NK-92 treated with Interleukin-12 subunit alpha and Interleukin-12 subunit beta, amount 100 ng/mL, for 24 hours (cell line): ENCODE measurements at regions not wholly inside any gene's neighbourhood (a gene's known extent, or its start where the extent isn't known, plus 50 kb on each side); places are given as distances from the start of the nearest gene placed in this dataset.
"Not testable (repeated sequence)": the region's sequence is repeated elsewhere in the genome, so short reads cannot be mapped to it uniquely, and the experiment has no call there.

Source experiments
- DNase-seq: peaks from one replicate; lab custom pipeline; 2025; lab: John Stamatoyannopoulos, UW

DNA sequence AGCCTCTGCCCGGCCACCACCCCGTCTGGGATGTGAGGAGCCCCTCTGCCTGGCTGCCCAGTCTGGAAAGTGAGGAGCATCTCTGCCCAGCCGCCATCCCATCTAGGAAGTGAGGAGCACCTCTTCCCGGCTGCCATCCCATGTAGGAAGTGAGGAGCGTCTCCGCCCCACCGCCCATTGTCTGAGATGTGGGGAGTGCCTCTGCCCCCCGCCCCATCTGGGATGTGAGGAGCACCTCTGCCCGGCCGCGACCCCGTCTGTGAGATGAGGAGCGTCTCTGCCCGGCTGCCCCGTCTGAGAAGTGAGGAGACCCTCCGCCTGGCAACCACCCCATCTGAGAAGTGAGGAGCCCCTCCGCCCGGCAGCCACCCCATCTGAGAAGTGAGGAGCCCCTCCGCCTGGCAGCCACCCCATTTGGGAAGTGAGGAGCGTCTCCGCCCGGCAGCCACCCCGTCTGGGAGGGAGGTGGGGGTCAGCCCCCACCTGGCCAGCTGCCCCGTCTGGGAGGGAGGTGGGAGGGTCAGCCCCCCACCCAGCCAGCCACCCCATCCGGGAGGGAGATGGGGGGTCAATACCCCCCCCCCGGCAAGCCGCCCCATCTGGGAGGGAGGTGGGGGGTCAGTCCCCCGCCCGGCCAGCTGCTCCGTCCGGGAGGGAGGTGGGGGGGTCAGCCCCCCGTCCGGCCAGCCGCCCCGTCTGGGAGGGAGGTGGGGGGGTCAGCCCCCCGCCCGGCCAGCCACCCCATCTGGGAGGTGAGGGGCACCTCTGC, 195.8 kb upstream of the SYNCRIP start:
- DNase-seq, result not testable (repeated sequence)

GRCh38 chr6:85828973-85829372, 186.3 kb upstream of the SYNCRIP start:
- DNase-seq, result no peak

DNA sequence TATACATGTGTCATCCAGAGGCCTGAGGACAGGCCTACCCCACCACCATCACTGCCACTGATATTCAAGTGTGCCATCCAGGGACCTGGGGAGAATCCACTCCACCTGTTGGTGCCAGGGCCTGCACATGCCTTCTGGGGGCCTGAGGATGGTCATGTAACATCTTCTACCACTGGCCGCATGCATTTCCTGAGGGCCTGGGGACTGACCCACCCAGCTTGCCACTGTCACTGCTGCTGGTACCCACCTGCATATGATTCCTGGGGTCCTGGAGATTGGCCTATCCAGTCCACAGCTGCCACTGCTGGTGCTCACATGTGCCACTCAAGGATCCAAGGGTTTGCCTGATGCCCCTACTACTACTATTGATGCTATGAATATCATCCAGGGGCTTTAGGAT, 184.3 kb upstream of the SYNCRIP start:
- no peak for DNase-seq

GRCh38 chr6:85824329-85824728, 181.6 kb upstream of the SYNCRIP start:
- DNase-seq, result no peak

GRCh38 chr6:85810558-85810957, 167.9 kb upstream of the SYNCRIP start:
- peak; percentile 1 for DNase-seq

GRCh38 chr6:85803721-85804120, 161.0 kb upstream of the SYNCRIP start:
- DNase-seq, result no peak

GRCh38 chr6:85802162-85802561, 159.5 kb upstream of the SYNCRIP start:
- no peak for DNase-seq

- no peak for DNase-seq
Measured at GRCh38 chr6:85798931-85799652, 156.4 kb upstream of the SYNCRIP start.

DNA sequence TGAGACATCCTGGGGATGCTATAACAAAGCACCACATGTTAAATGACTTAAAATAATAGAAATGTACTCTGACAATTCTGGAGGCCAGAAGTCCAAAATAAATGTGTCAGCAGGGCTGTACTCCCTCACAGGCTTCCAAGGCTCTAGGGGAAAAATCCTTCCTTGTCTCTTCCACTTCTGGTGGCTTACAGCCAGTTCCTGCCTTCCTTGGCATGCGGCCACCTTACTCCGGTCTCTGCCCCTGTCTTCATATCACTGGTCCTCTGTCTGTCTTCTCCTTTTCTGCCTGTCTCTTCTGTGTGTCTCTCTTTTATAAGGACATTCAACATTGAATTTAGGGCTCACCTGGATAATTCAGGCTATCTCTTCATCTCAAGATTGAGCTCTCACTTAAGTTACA, 155.3 kb upstream of the SYNCRIP start:
- no peak for DNase-seq

GRCh38 chr6:85795945-85796344, 153.3 kb upstream of the SYNCRIP start:
- no peak for DNase-seq

DNA sequence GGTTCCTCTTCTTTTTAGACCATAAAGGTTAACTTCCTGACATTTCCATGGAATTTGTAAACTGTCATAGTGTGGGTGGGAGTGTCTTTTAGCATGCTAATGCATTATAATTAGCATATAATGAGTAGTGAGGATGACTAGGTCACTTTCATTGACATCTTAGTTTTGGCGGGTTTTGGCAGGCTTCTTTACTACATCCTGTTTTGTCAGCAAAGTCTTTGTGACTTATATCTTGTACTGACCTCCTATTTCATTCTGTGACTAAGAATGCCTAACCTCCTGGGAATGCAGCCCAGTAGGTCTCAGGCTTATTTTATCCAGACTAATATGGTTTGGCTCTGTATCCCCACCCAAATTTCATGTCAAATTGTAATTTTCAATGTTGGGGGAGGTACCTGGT, 149.6 kb upstream of the SYNCRIP start:
- DNase-seq, result no peak

GRCh38 chr6:85775883-85776282, 133.2 kb upstream of the SYNCRIP start:
- no peak for DNase-seq

DNA sequence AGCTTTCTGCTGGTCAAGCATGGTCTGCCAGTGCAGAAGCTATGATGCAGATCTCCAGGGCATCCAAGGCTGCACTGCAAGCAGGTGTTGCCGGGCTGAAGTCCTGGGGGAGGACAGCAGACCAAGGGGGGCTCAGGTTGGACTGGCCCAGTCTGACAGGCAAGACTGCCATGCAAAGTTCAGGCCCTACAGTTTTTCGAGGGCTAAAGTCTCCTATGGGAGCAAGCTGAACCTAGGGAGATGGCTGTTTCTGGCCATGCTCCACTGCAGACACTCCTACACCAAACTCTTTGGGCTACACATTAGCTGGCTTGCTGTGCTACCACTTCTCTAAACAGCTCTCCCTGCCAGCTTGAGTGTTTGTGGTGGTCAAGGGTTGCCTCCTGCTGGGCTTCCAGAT, 130.0 kb upstream of the SYNCRIP start:
- no peak for DNase-seq

GRCh38 chr6:85771925-85772430, 129.3 kb upstream of the SYNCRIP start:
- DNase-seq, result no peak

DNA sequence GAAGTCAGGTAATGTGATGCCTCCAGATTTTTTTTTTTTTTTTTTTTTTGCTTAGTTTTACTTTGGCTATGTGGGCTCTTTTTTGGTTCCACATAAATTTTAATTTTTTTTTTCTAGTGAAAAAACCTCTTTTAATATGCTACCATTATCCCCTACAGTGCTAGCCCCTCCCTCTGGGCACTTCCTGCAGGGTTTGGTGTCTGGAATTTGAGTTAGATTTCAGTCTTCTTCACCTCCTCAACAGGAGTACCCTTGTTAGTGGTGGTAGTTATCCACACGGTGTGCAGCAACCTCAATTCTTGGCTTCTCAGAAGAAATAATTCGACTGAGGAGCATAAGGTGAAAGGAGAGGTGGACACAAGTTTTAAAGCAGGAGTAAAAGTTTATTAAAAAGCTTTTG, 128.8 kb upstream of the SYNCRIP start:
- DNase-seq, result no peak

DNA sequence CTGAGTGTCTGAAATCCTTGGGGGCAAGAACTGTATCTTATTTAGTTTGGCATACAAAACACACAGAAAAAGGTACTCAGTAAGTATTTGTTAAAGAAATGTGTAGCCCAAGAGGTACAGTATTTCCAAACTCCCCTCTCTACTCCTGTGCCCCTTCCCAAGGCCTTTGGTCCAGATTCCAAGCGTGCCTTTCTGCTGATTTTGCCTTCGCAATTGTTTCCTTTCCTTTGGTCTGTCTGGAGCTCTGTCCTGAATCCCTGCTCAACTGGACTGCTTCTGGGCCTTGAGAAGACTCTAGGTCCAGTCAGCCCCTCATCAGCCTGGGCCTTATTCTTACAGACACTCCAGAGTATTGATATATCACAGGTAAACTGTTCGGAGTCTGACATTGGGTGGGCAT, 122.2 kb upstream of the SYNCRIP start:
- no peak for DNase-seq

DNA sequence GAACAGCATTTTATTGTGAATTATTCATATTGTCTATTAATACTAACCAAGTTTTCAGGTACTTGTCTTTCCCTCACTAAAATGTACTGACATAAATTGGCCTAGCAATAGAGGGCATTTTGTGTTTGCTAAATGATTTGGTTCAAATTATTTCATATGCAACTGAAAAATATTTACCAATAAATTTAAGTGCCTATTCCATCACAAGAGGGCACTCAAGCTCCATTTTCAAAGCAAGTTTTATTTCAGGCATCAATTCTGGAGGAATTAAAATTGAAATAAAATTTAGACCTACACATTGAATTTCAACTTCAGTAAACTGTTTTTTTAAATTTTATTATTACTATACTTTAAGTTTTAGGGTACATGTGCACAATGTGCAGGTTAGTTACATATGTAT, 114.3 kb upstream of the SYNCRIP start:
- no peak for DNase-seq

GRCh38 chr6:85754894-85755293, 112.2 kb upstream of the SYNCRIP start:
- DNase-seq, result no peak

GRCh38 chr6:85752602-85753001, 109.9 kb upstream of the SYNCRIP start:
- no peak for DNase-seq

DNA sequence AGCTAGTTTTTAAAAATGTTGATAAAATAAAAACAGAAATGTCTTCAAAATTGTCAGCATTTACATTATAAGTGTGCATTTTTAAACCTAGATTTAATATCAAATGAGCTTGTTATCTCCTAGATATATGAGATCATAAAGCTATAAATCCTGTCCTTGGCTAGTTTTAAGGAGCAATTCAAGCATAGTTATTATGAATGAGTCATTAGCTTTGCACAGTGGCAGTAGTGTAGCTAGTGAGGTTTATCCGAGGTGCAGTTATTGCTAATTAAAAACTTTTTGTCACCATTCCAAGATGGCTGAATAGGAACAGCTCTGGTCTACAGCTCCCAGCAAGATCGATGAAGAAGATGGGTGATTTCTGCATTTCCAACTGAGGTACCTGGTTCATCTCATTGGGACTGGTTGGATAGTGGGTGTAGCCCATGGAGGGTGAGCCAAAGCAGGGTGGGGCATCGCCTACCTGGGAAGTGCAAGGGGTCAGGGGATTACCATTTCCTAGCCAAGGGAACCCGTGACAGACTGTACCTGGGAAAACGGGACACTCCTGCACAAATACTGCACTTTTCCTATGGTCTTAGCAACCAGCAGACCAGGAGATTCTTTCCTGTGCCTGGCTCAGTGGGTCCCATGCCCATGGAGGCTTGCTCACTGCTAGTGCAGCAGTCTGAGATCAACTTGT, 108.8 kb upstream of the SYNCRIP start:
- DNase-seq, result no peak

DNA sequence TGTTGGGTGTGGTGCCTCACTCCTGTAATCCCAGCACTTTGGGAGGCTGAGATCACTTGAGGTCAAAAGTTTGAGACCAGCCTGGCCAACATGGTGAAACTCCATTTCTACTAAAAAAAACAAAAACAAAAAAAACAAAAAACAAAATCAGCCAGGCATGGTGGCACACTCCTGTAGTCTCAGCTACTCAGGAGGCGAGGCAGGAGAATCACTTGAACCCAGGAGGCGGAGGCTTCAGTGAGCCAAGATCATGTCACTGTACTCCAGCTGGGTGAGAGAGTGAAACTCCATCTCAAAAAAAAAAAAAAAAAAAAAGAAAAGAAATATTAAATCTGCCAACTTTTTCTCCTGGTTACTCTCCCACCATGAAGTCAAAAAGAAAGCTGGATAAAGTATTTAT, 107.5 kb upstream of the SYNCRIP start:
- DNase-seq, result not testable (repeated sequence)

DNA sequence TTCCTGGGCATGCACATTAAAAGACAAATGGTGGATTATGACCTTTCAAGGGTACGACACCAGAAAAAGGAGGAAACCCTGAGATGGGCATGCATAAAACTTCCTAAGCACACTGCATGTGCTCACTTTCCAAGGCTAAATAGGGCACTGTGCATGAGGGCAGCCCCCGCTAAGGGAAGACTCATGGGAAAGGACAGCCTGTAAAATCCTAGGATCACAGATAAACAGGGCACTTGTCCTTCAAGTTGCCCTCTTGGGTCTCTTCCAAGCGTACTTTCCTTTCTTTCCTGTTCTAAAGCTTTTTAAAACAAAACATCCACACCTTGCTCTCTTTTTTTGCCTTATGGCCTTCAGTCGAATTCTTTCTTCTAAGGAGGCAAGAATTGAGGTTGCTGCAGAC, 106.5 kb upstream of the SYNCRIP start:
- DNase-seq, result no peak

- DNase-seq, result no peak
Measured at GRCh38 chr6:85747666-85748065, 105.0 kb upstream of the SYNCRIP start.
